Astrocyte of the cerebellum (primary cell): ENCODE measurements at regions not wholly inside any gene's neighbourhood (a gene's known extent, or its start where the extent isn't known, plus 50 kb on each side); places are given as distances from the start of the nearest gene placed in this dataset.
"Not testable (repeated sequence)": the region's sequence is repeated elsewhere in the genome, so short reads cannot be mapped to it uniquely, and the experiment has no call there.

ENCODE experiments used
- DNase-seq: peaks from one replicate; pipeline ENCODE4 v3.0.0-alpha.2; 2011; ENCODE audit warnings: low read depth
- H3K4me3 ChIP-seq: 2 replicates; pipeline ENCODE4 v1.5.1; 2011; ENCODE audit warnings: mild to moderate bottlenecking, low read depth, low read length, moderate library complexity
- in situ Hi-C: cut with HindIII; loops from 2 replicates; pipeline ENCODE4 v1.10.0; 2017; ENCODE audit warnings: low sequenced_read_pairs
- TF ChIP-seq, protein P1 (sequence below): IDR thresholded peaks from 2 replicates; pipeline ENCODE4 v1.5.1; 2012; ENCODE audit warnings: low read length, low read depth, moderate library complexity, mild to moderate bottlenecking; ENCODE audit errors: missing control alignments

DNA sequence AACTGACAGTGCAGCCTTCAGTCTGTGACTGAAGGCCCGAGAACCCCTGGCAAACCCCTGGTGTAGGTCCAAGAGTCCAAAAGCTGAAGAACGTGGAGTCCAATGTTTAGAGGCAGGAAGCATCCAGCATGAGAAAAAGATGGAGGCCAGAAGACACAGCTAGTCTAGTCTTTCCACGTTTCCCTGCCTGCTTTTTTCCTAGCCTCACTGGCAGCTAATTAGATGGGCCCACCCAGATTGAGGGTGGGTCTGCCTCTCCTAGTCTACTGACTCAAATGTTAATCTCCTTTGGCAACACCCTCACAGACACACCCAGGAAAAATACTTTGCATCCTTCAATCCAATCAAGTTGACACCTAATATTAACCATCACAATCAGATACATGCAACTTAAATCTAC is 87.8 kb downstream of the TENT5D start:
- H3K4me3 ChIP-seq, in situ Hi-C loops, DNase-seq: not testable (repeated sequence)

DNA sequence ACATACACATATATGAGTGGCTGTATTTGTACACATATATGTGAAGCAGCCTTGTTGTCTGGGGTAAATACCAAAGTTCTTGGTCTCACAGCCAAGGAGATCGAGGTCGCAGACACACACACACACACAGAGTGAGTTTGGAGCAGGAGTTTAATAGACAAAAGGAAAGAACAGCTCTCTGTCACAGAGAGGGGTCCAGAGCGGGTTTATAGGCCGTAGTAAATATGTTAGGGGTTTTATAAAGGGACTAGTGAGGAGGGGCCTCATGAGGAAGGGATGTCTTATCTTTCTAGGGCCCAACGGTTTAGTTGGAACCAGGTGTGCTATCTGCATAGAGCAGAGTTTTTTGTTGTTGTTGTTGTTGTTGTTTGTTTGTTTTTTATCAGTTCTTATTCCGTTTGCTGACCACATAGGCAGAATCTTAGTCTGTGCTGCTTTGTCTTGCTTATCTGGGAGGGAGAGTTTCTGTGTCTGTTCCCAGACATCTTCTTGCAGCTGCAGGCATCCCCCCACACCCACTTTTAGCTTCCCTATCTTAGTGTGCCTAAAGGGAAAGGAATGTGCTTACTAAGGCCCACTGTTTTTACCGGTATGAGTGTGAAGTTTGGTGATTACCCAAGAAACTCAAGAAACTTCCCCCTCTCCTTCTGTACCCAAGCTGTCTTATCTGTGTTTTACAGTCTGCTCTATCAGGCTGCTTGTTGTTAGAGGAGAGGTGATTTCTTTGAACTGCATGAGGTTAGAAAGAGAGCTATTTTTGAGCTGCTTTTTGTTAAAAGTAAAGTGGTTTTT is 91.9 kb downstream of the TENT5D start:
- in situ Hi-C loops = no loop called here
- TF ChIP-seq, protein P1, sequence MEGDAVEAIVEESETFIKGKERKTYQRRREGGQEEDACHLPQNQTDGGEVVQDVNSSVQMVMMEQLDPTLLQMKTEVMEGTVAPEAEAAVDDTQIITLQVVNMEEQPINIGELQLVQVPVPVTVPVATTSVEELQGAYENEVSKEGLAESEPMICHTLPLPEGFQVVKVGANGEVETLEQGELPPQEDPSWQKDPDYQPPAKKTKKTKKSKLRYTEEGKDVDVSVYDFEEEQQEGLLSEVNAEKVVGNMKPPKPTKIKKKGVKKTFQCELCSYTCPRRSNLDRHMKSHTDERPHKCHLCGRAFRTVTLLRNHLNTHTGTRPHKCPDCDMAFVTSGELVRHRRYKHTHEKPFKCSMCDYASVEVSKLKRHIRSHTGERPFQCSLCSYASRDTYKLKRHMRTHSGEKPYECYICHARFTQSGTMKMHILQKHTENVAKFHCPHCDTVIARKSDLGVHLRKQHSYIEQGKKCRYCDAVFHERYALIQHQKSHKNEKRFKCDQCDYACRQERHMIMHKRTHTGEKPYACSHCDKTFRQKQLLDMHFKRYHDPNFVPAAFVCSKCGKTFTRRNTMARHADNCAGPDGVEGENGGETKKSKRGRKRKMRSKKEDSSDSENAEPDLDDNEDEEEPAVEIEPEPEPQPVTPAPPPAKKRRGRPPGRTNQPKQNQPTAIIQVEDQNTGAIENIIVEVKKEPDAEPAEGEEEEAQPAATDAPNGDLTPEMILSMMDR = no peak
- DNase-seq = no peak
- H3K4me3 ChIP-seq = no peak overlapping the region

DNA sequence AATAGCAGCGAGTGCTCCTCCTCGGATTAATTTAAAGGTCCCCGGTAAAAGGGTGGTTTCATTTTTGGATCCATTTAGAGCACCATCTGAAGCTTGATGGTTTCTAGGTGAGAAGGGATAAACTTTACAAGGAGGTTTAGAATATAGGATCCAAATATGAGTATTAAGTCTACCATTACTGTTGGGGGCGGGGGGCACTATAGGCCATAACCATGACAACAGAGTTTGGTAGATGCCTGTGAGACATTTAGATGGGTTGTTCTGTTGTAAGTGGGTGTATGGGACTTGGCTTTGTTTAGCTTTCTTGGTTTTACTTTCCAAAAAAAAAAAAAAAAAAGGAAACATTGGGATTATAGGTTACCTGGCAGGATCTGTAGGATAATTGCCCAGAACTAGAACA is 92.7 kb downstream of the TENT5D start:
- in situ Hi-C loops = no loop called here
- no peak overlapping the region for H3K4me3 ChIP-seq
- DNase-seq = no peak
- TF ChIP-seq, protein P1 = no peak

DNA sequence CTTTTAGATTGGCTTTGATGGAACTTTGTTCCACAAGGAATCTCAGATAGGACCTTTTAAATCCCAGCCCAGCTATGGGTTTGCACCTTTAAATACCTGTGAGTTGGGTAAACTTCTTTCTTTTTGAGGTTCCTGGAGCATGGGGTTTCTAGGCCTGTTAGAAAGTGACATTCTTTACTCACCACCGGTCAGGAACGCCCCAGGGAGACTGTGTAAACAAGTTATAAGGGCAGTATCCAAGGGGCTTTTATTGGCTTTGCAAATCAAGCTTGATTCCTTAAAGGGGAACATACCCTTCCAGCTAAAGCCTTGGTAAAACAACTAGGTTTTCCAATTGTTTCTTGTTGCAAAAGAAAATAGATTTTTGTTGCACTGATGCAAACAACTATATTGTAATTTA is 93.4 kb downstream of the TENT5D start:
- TF ChIP-seq, protein P1 = no peak
- in situ Hi-C loops = no loop called here
- no peak overlapping the region for H3K4me3 ChIP-seq

DNA sequence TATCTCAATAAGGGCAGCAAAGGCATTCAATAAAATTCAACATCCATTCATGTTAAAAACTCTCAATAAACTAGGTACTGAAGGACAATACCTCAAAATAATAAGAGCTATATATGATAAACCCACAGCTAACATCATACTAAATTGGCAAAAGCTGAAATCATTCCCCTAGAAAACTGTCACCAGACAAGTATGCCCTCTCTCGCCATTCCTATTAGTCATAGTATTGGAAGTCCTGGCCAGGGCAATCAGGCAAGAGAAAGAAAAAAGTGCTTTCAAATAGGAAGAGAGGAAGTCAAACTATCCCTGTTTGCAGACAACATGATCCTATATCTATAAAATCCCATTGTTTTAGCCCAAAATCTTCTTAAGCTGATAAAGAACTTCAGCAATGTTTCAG is 116.8 kb downstream of the TENT5D start:
- DNase-seq = no peak
- in situ Hi-C loops = no loop called here
- no peak overlapping the region for H3K4me3 ChIP-seq
- TF ChIP-seq, protein P1 = no peak

More for the DNA sequence above, 93.4 kb downstream of the TENT5D start:
- DNase-seq = no peak

DNA sequence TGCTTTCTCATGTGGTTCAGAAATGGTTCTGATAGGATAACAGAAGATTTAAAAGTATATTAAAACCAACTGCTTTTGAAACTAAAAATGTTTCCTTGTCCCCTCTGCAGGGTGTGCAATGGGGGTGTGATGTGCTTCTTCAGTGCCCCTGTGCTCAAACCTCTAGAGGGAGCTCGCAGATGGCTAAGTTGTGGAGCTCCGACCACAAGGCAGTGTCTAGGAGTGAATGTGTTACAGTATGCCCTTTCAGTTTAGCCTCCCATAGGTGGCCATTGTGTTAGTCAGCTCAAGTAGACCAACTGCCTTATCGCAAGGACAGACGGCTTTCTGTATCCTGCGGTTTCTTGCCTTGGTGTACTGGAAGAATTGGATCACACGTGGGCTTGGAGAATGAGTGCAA is 130.5 kb downstream of the TENT5D start:
- no peak overlapping the region for H3K4me3 ChIP-seq
- TF ChIP-seq, protein P1 = no peak
- in situ Hi-C loops = no loop called here
- DNase-seq = no peak

DNA sequence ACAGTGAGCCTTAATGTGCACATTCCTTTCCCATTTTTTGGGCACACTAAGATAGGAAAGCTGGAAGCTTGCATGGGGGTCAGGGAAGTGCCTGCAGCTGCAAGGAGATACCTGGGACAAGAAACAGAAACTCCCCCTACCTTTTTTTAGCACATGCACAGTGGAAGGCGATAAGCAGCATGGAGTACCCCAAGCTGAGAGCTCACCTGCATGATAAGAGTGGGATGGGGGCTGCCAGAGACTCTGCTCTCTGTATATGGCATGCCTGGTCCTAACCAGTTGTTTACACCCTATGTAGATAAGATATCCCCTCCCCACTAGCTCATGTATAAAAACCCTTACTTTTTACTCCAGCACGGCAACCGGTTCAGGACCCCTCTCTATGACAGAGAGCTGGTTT is 135.9 kb downstream of the TENT5D start:
- in situ Hi-C loops = no loop called here
- no peak for DNase-seq
- H3K4me3 ChIP-seq = no peak overlapping the region
- TF ChIP-seq, protein P1 = no peak
